GM13976 (cell line): ENCODE measurements at regions not wholly inside any gene's neighbourhood (a gene's known extent, or its start where the extent isn't known, plus 50 kb on each side); places are given as distances from the start of the nearest gene placed in this dataset.

Experiments used
- DNase-seq: peaks from one replicate; pipeline ENCODE4 v3.0.0; 2012; ENCODE audit warnings: low spot score
- in situ Hi-C: fragments of 300-500 bp; cut with MboI; formaldehyde crosslinking; loops from one replicate; pipeline ENCODE4 v1.12.0; 2022; ENCODE audit warnings: low sequenced_read_pairs, mixed read lengths, inconsistent platforms; ENCODE audit not compliant: unreplicated experiment
- TF ChIP-seq, protein P1 (sequence below): IDR thresholded peaks from 2 replicates; pipeline ENCODE4 v1.5.1; 2012; ENCODE audit warnings: borderline replicate concordance, mild to moderate bottlenecking; ENCODE audit not compliant: insufficient read depth; ENCODE audit errors: extremely low read depth, missing control alignments, control extremely low read depth

DNA sequence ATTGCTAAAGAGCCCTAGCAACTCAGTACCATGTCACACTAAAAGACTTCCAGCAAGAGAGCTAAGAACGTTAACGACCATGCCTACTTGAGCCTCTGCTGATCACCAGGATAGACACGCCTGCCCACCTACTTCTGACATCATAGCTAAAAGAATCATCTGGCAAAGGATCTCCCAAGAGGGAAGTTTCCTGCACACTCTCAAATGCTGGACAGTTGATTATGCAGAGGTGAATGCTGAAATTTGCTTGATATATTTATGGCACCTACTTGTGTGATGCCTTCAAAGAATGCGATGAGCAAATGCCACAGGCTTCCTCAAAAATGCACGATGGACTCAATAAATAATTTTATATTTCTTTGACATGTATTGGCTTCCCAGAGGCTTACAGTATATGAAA is 113.6 kb downstream of the GALC start:
- no peak for DNase-seq
- TF ChIP-seq, protein P1, sequence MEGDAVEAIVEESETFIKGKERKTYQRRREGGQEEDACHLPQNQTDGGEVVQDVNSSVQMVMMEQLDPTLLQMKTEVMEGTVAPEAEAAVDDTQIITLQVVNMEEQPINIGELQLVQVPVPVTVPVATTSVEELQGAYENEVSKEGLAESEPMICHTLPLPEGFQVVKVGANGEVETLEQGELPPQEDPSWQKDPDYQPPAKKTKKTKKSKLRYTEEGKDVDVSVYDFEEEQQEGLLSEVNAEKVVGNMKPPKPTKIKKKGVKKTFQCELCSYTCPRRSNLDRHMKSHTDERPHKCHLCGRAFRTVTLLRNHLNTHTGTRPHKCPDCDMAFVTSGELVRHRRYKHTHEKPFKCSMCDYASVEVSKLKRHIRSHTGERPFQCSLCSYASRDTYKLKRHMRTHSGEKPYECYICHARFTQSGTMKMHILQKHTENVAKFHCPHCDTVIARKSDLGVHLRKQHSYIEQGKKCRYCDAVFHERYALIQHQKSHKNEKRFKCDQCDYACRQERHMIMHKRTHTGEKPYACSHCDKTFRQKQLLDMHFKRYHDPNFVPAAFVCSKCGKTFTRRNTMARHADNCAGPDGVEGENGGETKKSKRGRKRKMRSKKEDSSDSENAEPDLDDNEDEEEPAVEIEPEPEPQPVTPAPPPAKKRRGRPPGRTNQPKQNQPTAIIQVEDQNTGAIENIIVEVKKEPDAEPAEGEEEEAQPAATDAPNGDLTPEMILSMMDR: no peak
- in situ Hi-C loops: no loop called here

- DNase-seq: no peak
- TF ChIP-seq, protein P1: no peak
- in situ Hi-C loops: no loop called here
Observed at GRCh38 chr14:87878959-87879358, 114.0 kb downstream of the GALC start.

- in situ Hi-C loops: no loop called here
- TF ChIP-seq, protein P1: no peak
- no peak for DNase-seq
Observed at GRCh38 chr14:87877877-87878276, 115.1 kb downstream of the GALC start.

DNA sequence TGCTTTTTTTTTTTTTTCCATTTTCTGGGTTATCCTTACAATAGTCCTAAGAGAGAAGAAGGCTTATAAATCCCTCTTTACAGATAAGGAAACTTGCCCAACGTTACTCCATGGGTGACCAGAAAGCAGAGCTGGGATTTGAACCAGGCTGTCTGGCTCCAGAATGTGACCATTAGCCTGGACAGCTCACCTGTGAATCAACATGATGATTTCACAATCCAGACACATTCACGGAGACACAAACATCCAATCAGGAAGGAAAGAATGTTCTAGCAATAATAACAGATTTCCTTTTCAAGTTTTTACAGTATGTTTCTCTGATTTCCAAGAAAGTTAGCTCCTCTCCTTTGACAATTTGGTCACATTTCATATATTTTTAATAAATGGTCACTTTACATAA is 118.3 kb downstream of the GALC start:
- DNase-seq: no peak
- in situ Hi-C loops: no loop called here
- TF ChIP-seq, protein P1: no peak

DNA sequence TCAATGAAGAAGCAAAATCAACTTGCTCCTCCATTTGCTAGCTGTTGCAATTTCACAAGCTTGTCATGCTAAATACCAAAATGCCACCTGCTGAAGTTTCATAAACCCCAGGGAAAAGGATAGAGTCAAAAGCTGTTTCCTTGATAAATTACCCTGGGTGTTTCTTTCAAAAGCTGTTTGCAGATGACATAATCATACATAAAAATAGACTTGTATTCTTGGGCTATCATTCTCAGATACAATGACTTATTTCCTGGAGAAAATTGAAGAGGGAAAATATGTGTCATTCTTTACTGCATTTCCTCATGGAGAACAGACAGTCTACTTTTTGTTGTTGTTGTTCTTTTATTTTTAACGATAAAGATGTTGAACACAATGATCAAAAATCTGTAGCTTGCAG is 119.2 kb downstream of the GALC start:
- in situ Hi-C loops: no loop called here
- TF ChIP-seq, protein P1: no peak
- no peak for DNase-seq

GRCh38 chr14:87869619-87870583 is 123.1 kb downstream of the GALC start:
- in situ Hi-C loops: no loop called here
- TF ChIP-seq, protein P1: no peak
- peak; percentile 2 for DNase-seq
